Bronchial epithelial cell (primary cell): ENCODE measurements at regions not wholly inside any gene's neighbourhood (a gene's known extent, or its start where the extent isn't known, plus 50 kb on each side); places are given as distances from the start of the nearest gene placed in this dataset.
A peak's percentile ranks its signal among the peaks of the same experiment; 100 is the strongest.

ENCODE experiments used
- DNase-seq: peaks from one replicate; pipeline ENCODE4 v3.0.0-alpha.2; 2010; ENCODE audit warnings: low read depth
- FAIRE-seq: peaks from 2 replicates; lab custom pipeline; 2011; peaks lifted over from hg19 to GRCh38; lab: Jason Lieb, UNC
- H3K27me3 ChIP-seq: 2 replicates; pipeline ENCODE4 v1.5.1; 2011; ENCODE audit warnings: low read length; ENCODE audit not compliant: control insufficient read depth, insufficient read depth
- H3K36me3 ChIP-seq: 2 replicates; pipeline ENCODE4 v1.5.1; 2011; ENCODE audit warnings: low read length; ENCODE audit not compliant: control insufficient read depth, insufficient read depth
- H3K4me3 ChIP-seq: 2 replicates; pipeline ENCODE4 v1.5.1; 2011; ENCODE audit warnings: mild to moderate bottlenecking, low read depth, low read length, control low read depth
- CTCF ChIP-seq: IDR thresholded peaks from 2 replicates; pipeline ENCODE4 v1.5.1; 2011; ENCODE audit warnings: mild to moderate bottlenecking, moderate library complexity, low read length, control low read depth, inconsistent platforms; ENCODE audit not compliant: insufficient read depth, severe bottlenecking

- no peaks in the 10 kb centered on the region for H3K36me3 ChIP-seq
- TF ChIP-seq CTCF = no peak
- no peaks in the 10 kb centered on the region for H3K27me3 ChIP-seq
- DNase-seq (no peak), FAIRE-seq (peak; percentile 40)
- no peak overlapping the region for H3K4me3 ChIP-seq
Observed at GRCh38 chr13:112225429-112226090, 150.6 kb upstream of the SPACA7 start.

GRCh38 chr13:112226320-112227002 lies 149.7 kb upstream of the SPACA7 start:
- H3K4me3 ChIP-seq = no peak overlapping the region
- no peak for TF ChIP-seq CTCF
- H3K27me3 ChIP-seq = no peaks in the 10 kb centered on the region
- DNase-seq = no peak
- FAIRE-seq = no peak
- no peaks in the 10 kb centered on the region for H3K36me3 ChIP-seq

GRCh38 chr13:112227031-112227430 lies 149.1 kb upstream of the SPACA7 start:
- H3K27me3 ChIP-seq = no peaks in the 10 kb centered on the region
- FAIRE-seq = no peak

GRCh38 chr13:112229445-112229844 lies 146.7 kb upstream of the SPACA7 start:
- Histone ChIP-seq H3K4me3 (no peak overlapping the region), H3K27me3 (no peaks in the 10 kb centered on the region), H3K36me3 (no peaks in the 10 kb centered on the region)
- TF ChIP-seq CTCF = no peak
- FAIRE-seq = no peak
- DNase-seq = no peak

More at GRCh38 chr13:112227031-112227430, 149.1 kb upstream of the SPACA7 start:
- no peak for DNase-seq
- no peak overlapping the region for H3K4me3 ChIP-seq
- TF ChIP-seq CTCF = no peak
- no peaks in the 10 kb centered on the region for H3K36me3 ChIP-seq

GRCh38 chr13:112229992-112230872 lies 145.9 kb upstream of the SPACA7 start:
- no peak for TF ChIP-seq CTCF
- Histone ChIP-seq H3K36me3 (no peaks in the 10 kb centered on the region), H3K27me3 (no peaks in the 10 kb centered on the region), H3K4me3 (no peak overlapping the region)
- FAIRE-seq (no peak), DNase-seq (no peak)
